Amniotic epithelial cell (primary cell): ENCODE measurements at regions not wholly inside any gene's neighbourhood (a gene's known extent, or its start where the extent isn't known, plus 50 kb on each side); places are given as distances from the start of the nearest gene placed in this dataset.
"Not testable (repeated sequence)": the region's sequence is repeated elsewhere in the genome, so short reads cannot be mapped to it uniquely, and the experiment has no call there.

Experiments used
- DNase-seq: peaks from one replicate; pipeline ENCODE4 v3.0.0-alpha.2; 2010; ENCODE audit warnings: low read depth

DNA sequence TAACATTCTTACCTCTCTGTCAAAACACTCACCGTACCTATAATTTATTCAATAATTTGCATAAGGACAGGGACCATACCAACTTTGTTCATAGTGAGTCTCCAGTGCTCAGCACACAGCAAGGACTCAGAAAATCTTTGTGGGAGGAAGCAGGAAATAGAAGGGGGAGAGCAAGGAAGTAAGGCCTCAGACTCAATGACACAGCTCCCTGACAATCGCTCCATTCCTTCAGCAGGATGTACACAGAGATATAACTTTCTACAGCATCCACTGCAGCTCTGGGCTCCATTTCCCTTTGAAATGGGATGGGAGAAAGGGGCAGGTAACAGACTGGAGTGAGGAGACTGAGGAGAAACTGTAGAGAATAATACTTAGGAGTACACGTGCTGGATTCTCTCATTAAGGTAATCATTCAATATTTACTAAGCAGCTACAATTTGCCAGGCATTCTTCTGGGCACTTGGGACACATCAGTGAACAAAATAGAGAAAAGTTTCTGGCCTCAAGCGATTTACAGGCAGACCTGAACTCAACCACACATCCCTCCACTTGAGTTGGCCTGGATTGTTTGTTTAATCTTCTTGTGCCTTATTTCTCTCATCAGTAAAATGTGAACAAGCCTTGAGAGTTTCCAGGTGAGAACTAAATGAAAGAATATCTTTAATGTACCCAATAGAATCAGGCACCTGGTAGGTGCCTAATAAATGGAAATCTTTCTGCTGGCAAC is 330.3 kb upstream of the THBS1 start:
- DNase-seq: no peak

DNA sequence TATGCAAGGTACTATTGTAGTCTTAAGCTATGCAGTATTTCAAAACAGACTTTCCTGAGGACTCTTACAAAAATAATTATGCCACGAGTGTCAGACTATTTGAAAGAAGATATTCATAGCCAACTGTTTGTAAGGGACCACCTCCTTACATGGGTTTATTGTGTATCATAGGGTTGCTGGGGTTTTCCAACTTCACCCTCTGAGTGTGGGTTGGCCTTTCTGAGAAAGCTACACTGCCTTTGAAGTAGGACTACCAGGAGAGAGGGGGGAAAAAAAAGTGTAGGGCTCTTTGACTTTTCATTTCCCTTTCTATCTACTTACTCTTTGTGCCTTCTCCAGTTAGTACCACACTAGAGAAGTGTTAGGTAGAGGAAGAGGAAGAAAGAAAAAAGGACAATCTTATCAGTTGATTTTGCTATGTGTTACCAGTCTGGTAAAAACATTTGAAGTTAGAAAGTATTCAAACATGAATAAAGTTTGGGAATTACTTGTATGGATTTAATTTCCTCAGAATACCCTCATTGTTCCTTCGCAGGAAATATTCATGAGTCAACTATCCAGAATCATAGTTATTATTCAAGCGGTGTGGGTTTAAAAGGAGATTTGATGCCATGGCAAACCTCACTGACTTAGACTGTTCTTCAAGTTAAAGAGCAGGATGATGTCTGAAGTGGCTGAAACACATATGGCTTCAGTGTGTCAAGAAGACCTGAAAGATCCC is 329.3 kb upstream of the THBS1 start:
- no peak for DNase-seq

DNA sequence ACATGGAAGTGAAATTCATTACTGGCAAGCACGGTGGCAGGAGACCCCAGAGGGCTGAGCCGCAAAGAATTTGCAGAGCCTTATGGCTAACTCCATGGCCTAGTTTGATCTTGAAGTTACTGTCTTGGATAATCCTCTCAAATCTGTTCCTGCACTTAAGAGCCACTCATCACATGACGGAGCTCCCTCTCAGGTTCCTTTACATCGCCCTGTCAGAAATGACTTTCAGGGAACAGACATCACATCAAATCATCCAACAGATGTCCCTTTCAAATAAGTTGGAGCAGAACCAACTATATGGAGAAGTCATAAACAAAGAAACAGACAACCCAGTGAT is 328.8 kb upstream of the THBS1 start:
- DNase-seq: no peak

DNA sequence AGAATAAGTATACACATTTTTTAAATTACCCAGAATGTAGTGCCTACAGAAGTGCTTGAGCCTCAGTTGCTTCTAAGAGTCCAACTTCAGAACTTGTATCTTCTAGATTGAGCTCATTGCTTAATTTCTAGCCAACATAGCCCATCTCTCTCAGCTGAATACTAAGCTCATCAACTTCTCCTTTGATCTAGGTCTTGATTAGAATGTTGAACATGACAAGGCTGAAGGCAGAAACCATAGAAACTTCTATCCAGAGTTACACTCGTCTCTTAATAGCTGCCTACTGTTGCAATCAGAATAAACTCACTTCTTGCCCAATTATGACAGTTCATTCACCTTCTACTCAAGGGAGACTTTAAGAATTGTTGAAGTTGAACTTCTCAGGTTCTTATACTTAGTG is 327.3 kb upstream of the THBS1 start:
- DNase-seq: no peak

DNA sequence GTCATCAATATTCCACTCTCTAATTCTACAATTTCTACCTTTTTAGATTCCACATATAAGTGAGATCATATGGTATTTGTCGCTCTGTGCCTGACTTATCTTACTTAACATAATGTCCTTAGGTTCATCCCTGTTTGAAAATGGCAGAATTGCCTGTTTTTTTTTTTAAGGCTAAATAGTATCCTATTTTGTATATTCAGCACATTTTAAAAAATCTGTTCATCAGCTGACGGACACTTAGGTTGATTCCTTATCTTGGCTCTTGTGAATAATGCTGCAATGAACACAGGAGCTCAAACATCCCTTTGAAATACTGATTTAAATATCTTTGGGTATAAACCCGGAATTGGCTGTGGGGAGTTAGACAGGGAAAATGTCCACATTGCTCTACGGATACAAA is 326.7 kb upstream of the THBS1 start:
- no peak for DNase-seq

DNA sequence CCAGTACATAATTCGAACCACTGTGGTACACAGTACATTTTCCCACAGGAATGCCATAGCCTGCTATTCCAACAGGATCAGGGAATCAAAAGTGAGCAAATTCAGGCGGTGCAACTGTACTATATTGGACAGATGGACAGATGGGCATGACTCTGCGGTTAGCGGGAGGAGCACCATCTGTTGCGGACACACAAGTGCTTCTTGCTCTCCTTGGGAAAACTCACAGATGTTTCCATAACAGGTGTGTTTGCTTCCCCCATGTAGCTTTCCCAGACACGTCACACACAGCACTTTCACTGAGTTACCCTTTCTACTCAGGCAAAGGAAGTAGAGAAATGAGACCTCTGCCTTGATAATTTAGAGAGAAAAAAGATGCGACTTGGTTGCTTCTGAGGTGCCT is 325.1 kb upstream of the THBS1 start:
- no peak for DNase-seq

DNA sequence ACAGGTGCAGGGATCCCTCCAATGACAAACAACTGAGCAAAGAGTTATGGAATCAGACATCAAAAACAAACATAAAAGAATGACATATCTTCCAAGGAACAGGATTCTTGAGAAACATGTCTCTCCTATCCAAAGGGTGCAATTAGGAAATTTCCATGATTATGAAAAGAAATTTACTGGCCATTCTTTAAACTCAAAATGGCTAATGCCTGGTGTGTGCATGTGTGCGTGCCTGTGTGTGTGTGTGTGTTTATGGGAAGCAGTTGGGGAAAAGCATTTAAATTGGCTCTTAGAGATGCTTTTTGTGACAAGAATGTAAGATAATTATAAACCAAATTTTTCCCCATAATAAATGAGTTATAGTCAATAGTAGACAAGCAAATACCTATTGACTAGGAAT is 320.5 kb upstream of the THBS1 start:
- DNase-seq: no peak

DNA sequence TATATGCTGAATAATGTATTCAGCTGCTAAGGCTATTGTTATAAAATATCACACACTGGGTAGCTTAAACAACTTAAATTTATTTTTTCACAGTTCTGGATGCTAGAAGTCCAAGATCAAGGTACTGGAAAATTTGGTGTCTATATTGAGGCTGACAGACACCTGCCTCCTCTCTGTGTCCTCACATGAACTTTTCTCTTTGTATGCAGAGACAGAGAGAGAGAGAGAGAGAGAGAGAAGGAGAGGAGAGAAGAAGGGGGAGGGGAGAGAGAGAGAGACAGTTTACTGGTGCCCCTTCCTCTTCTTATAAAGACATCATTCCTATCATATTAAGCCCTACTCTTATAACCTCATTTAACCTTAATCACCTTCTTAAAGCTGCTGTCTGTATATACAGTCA is 320.1 kb upstream of the THBS1 start:
- no peak for DNase-seq

DNA sequence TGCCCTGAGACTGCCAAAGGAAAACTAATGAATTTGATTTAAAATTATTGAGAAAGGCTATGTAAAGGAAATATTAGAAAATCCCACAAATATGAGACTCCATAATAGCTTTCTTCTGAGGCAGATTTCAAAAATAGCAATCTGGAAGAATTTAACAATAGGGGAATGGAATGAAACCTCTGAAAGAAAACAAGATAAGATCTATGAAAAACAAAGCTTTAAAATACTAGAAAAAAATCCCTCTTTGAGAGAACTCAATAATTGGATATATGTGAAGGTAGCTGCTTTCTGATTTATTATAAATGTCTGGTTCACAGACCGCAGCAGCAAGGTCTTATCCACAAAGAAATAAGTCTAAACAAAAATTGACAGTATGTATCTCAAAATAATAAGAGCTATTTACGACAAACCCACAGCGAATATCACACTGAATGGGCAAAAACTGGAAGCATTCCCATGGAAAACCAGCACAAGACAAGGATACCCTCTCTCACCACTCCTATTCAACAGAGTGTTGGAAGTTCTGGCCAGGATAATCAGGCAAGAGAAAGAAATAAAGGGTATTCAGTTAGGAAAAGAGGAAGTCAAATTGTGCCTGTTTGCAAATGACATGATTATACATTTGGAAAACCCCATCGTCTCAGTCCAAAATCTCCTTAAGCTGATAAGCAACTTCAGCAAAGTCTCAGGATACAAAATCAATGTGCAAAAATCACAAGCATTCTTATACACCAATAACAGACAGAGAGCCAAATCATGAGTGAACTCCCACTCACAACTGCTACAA is 319.3 kb upstream of the THBS1 start:
- DNase-seq: not testable (repeated sequence)

DNA sequence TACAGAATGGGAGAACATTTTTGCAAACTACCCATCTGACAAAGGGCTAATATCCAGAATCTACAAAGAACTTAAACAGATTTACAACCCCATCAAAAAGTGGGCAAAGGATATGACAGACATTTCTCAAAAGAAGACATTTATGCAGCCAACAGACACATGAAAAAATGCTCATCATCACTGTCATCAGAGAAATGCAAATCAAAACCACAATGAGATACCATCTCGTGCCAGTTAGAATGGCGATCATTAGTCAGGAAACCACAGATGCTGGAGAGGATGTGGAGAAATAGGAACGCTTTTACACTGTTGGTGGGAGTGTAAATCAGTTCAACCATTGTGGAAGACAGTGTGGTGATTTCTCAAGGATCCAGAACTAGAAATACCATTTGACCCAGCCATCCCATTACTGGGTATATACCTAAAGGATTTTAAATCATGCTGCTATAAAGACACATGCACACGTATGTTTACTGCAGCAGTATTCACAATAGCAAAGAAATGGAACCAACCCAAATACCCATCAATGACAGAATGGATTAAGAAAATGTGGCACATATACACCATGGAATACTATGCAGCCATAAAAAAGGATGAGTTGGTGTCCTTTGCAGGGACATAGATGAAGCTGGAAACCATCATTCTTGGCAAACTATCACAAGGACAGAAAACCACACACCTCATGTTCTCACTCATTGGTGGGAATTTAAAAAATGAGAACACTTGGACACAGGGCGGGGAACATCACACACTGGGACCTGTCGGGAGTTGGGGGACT is 317.7 kb upstream of the THBS1 start:
- DNase-seq: peak; percentile 69

DNA sequence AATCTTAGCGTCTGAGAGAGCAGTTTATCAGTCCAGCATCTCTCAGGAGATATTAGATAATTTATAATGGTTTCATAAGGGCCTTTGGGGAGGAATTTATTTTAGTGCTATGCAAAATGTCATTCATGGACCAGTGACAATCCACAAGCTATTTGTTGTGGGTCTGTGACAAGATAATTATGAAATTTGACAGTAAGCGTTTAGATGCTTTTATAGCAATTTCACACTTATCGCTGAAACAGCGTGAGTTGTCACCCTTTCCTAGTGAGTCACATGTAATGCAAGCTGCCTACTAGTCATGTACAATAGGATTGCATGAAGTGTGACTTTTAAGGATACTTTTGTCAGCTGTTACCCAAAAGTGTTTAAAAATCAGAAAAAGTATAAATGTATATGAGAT is 315.6 kb upstream of the THBS1 start:
- DNase-seq: no peak

DNA sequence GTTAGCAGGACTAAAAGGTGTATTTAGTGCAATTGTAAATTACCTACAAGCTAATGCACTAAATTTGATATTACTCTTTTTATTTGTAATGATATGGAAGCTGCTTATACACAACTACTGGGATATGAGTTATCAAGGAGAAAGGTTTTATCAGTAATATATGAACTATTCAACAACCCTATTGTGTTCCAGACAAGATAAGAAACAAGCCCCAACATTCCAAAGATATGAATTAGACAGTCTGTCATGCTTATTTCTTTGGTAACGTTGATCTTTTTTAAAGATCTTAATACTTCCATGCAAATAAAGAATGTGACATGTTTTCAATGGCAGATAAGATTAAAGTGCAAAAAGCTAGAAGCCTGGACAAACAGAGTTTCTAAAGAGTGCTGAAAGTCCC is 314.0 kb upstream of the THBS1 start:
- DNase-seq: peak; percentile 59

DNA sequence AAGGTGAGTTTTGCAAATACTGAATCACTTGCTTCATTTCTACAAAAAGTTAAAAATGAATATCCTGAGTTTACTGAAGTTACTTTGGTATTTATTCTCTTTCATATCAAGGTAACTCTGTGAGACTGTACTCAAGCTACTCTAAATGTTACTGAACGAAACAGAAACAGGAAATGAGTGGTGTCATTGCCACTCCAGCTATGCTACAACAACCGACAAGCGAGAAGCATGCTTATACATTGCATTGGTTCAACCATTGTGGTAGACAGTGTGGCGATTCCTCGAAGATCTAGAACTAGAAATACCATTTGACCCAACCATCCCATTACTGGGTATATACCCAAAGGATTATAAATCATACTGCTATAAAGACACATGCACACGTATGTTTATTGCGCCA is 313.2 kb upstream of the THBS1 start:
- peak; percentile 26 for DNase-seq

DNA sequence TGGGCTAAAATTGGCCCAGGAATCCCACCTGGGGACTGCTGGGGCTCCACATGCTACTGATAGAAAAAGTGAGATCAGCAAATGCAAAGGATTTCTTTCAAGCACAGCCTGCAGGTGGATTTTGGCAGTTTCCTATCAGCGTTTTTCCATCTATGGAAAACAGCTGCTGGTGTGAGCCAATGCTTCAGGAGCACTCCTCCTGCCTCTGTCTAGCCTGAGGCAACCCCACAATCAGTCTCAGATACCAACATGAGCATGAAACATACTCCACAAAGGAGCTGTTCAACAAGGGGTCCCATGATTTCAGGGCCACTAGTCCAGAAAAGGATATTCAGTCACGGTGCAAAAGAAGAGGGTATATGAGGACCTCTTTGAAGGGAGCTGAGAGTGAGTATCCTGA is 311.5 kb upstream of the THBS1 start:
- DNase-seq: no peak

DNA sequence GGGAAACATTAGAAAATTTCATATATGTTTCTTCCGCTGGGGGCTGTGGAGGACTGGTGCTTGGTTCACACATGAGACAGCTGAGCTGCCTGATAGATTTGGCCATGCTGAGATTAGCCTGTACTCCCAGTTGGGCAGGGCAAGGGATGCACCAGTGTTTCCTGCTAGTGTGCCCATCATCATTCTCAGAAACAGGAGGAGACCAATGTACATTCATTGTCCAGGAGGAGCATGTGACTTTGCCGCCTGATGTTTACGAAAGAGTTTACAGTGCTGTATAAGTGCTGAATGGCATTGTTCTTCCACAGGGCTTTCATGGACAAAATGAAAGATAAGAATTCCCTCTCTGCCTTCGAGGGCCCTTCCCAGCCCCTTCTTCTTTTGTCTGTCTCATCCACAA is 311.1 kb upstream of the THBS1 start:
- no peak for DNase-seq

DNA sequence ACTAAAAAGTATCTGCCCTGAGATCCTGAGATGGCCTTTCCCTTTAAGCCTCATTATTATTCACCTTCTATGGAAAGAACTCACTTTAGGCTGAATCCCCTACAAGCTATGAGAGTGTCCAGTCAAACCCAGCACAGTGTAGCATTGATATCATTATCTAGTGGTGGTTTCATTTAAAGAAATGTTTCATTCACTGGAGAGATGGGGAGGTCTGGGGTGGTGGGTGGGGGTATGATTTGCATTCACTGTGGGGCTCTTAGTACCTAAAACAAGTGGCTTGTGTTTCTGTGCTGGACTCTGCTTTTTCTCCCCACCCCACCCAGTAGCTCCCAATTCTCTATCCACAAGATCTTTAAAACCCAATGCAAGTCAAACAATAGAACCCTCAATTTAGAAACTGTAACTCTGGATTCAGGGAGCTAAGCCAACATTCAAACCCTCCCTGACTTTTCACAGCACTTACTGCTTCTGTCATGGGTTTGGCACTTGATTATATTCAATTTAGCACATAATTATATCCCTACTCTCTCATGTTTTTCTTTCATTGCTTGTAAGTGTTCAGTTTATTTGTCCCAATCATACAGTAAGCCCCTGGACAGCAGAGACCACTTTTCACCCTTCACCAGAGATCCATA is 310.5 kb upstream of the THBS1 start:
- DNase-seq: no peak

DNA sequence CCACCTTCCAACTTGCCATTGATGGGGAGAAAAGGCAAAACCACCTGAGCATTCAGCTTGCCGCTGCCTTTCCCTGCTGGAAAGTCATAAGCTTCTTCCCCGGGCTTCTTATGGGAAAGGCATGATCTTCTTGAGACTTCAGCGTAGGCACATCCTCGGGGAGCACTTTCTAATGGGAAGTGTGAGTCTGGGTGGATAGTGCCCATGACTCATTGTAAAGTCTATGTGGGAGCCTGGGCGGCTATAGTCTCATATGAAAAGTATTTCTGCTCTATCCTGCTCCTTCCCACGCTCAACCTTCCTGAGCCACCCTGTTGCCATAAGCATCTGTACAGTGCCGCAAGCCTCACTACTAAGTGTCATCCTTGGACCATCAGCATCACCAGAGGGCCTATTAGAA is 309.9 kb upstream of the THBS1 start:
- DNase-seq: peak; percentile 88

DNA sequence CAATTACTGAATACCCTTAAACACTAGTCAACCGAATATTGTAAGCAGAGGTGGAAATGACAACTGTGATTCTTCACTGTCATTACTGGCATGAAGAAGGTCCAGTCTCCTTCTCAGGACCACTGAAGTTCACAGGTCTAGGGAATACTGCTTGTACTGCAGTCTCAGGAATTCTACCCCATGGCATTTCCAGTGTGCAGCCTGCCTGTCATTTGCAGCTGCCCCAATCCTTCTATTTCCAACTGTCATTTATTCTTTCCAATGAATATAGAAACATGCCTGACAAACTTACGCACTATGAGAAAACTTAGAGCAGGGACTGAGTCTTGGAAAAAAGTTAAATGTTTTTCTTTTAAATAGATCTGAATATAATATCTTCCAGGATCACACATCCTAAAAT is 308.0 kb upstream of the THBS1 start:
- no peak for DNase-seq

DNA sequence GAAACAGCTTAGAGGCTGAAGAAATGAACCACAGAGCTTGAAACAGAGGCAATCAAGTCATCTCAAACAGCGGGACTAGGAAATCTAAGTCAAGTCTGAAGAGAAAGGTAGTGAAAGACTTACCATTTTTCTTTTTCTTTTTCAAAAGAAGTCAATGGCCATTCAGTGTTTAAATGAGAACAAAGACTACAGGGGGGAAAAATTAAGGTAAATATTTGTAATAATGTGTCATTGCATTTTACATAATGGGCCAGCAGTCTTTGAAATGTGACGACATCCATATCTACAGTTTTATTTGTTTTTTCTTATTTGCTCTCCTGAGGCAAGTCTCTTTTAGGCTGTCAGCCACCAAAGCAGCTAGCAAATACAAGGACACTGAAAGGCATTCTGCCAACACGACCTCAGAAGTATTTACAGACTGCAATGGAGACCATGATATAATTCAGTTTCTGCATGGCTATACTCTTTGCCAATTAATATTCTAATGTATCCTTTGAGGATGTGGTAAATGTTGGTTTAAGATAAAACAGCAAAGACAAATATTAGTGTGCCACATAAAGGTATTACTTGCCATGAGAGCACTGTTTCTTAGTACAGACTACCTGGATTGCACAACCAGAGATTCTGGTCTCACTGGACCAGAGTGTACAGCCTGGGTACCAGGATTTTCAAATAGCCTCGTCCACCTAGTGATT is 307.0 kb upstream of the THBS1 start:
- no peak for DNase-seq

DNA sequence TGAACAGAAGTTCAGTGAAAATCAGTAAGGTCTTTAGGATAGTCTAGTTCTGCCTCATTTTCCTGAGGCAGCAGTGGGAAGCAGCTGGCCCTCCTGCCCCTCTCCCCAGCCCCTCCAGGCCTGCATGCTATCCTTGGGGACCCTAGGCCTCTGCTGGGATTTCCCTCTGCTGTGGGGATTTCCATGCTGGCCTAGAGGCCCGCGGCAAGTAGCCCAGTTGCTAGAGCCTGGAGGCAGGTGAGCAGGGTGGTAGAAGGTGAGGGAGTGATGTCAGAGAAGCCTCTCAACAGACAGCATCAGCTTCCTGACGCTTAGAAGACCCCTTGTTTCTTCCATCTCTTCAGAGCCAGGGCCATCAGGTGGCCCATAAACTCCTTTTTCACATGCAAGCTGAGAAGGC is 305.8 kb upstream of the THBS1 start:
- no peak for DNase-seq

DNA sequence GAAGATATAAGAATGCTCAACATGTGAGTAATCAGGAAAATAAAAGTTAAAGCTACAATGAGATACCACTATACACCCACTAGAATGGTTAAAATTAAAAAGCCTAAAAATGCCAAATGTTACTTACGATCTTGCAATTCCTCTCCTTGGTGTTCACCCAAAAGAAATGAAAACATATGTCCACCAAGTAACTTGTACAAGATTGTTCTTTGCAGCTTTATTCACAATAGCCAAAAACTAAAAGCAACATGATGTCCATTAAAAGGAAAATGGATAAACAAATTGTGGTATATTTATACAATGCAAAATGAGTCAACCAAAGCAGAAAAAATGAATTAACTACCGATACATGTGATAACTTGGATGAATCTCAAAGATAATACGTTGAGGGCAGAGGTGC is 301.6 kb upstream of the THBS1 start:
- no peak for DNase-seq
